DMS53 treated with DMSO at 0.1 percent for 48 hours (cell line): ENCODE measurements at regions not wholly inside any gene's neighbourhood (a gene's known extent, or its start where the extent isn't known, plus 50 kb on each side); places are given as distances from the start of the nearest gene placed in this dataset.

ENCODE experiments used
- DNase-seq: peaks from one replicate; lab custom pipeline; 2025; ENCODE audit not compliant: unreplicated experiment; lab: John Stamatoyannopoulos, UW

DNA sequence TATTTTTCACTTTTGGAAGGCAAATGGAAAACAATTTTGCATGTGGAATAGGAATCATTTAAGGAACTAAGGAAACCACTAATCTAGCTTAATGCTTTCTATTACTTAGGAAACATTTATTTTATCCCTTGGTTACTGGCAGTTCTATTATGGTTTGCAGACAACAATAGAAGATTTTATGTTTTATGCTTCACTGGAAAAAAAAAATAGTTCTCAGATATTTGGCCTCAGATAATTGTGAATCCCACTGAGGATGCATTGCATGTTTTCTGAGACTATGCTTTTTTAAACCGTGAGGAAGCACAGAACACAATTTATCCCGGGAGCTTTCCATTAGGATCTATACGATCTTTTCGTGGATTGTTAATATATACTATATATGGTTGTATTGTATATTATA lies 356.9 kb downstream of the CSNK1G3 start:
- DNase-seq = no peak

GRCh38 chr5:123868267-123868666 lies 356.3 kb downstream of the CSNK1G3 start:
- peak; percentile 11 for DNase-seq

DNA sequence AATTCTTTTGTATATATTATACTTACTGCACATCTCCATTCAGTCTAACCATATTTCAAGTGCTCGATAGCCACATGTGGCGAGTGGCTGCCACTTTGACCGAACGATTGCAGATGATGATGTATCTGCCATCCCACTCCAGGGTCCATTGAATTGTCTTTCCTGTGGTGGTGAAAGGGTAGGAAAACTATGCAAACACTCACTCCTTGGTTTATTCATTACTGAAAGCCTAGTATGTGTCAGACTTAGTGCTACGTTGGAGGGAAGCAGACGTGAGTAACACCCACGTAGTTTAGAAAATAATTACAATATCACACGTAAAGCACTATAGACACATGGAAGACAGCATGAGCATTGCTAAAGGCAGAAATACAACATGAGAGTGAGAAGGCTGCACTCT lies 353.7 kb downstream of the CSNK1G3 start:
- DNase-seq = no peak

DNA sequence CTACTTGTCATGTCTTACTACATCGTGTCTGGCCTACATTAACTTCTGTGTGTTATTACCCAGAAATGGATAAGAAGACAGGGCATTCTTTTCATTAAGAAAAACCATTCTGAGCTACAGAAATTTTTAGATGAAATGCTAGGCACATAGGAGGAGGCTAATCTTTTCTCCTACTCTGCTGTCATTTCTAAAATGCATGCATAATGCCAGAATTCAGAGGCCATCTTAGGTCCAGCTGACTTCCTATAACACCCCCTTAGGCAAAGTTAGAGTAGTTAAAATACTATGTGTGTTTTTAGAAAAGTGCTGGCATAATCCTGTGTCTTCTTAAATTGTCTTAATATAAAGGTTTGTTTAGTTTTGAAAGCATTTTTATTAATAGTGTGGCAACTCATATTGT lies 352.6 kb downstream of the CSNK1G3 start:
- DNase-seq = no peak

DNA sequence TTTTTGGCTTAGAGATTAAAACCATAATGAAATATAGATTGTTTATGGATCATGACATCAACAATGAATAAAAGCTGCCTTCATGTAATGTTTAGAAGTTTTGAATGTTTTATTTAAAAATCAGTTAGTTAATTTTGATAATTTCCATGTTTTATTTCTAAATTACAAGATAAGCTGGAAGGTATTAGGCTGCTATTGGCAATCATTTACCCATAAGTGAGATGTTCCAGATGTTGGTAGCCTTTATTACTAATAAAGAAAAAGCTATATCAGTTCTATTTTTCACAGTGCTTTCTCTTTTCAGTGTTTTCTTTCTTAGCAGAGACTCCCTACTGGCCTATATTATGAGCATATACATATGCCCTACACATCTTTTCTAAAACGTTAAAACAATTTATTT lies 347.0 kb downstream of the CSNK1G3 start:
- DNase-seq = no peak

DNA sequence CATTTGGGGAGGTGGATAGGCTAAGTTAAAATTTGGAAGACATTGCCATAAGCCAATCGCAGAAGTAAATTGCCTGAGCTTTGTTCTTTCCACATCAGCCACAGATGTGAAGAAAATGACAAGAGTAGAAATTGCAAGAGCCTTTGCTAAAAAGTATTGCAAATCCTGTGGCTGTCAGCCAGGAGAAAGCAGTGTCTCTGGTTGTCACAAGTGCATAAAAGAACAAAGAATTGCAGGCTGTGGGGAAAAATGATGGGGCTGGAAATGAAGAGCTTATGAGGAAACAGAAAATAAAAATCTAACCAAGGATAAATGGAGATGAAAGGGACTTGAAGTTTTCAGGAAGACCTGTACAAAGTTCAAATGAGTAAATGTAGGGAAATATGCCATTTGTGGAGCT lies 344.8 kb downstream of the CSNK1G3 start:
- DNase-seq = no peak

GRCh38 chr5:123855609-123856008 lies 343.6 kb downstream of the CSNK1G3 start:
- no peak for DNase-seq

DNA sequence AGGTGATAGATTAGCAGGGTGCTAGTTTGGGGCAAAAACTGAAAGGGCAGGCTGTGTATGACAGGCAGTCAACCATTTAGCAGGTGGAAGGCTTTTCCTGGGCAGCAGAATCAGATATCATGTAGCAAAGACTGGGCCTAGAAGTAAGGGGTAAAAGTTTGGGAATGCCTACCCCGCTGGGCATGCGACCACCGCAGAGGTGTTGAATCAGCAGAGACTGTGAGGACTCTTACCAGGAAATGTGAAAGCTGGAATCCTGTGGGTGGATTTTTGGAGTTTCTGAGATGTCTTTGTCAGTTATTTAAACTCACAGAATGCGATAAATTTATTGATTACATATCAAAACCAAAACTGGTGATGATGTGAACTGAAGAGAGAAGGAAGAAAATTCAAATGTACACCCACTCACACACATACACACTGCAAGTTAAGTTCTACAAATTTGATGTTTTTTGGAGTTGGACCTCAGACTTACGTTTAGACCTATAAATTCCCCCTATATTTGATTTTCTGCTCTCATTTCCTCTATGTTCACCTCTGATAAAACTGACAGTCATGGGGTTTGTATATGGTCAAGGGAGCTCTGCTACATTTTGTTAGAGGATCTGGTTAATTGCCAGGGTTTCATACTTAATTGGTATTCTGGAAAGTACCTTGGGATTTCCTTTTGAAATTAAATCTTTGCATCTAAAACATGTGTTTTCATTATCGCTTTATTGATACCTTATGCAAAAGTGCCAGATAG lies 333.6 kb downstream of the CSNK1G3 start:
- no peak for DNase-seq

DNA sequence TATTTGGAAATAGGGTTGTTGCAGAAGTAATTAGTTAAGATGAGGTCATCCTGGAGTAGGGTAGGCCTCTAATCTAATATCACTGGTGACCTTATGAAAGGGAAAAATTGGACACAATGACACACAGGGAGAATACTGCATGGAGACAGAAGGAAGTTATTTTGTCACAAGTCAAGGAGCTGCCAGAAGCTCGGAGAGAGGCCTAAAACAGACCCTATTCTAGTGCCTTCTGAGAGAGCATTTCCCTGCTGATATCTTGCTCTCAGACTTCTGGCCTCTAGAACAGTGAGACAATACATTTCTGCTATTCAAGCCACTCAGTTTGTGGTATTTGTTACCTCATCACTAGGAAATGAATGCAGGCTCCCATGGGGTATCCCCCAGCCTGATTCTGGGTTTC lies 332.9 kb downstream of the CSNK1G3 start:
- DNase-seq = no peak

GRCh38 chr5:123835421-123835820 lies 323.4 kb downstream of the CSNK1G3 start:
- no peak for DNase-seq

DNA sequence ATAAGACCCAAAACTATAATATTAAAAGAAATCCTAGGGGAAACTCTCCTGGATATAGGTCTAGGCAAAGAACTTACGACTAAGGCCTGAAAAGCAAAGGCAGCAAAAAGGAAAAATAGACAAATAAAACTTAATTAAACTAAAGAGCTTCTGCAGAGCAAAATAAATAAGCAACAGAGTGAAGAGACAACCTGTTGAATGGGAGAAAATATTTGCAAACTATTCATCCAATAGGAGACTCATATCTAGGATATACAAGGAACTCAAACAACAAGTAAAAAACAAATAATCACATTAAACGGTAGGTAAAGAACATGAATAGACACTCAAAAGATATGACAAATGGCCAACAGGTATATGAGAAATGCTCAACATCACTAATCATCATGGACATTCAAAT lies 318.6 kb downstream of the CSNK1G3 start:
- no peak for DNase-seq

DNA sequence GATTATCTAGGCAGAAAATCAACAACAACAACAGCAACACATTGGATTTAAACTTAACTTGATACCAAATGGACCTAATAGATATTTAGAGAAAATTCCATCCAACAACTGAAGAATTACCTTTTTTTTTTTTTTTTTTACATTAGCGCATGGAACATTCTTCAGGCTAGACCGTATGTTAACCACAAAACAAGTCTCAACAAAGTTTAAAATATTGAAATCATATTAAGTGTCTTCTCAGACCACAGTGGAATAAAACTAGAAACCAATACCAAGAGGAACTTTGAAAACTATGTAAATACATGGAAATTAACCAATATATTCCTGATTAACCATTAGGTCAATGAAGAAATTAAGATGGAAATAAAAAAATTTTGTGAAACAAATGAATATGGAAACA lies 315.8 kb downstream of the CSNK1G3 start:
- no peak for DNase-seq

DNA sequence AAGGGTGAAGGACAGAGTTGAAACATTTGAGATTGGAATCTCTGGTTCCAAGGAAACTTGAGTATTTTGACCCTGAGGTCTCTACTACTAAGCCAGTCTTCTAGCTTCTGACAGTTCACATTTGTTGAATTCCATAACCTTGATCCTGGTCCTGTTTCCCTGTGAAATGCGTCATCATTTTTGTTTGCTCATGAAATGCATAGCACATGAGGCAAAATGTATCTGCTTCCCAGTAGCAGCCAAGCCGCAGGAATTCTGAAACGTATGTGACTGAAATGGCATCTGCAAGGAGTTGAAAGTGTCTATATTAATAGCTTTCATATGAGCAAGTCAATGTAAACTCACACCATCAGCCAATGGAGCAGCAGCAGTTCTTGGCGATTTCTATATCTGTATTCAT lies 307.9 kb downstream of the CSNK1G3 start:
- peak; percentile 4 for DNase-seq

DNA sequence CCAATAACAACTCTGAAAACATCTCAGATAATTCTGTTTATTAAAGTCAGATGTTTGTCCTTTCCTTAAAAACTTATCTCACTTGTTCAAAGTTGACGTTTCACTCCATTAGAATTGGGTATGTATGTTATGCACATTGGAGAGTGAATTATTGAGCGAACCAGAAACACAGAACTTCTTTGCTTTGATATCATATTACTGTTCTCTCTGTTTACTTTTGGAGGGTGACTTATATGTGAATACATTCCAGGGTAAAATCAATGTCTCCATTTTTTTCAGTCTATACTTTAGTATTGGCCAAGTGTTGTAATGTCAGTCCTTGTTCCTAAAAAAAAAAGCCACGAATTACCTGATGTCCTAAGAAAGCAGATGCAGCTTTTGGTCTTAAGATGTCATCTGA lies 307.4 kb downstream of the CSNK1G3 start:
- no peak for DNase-seq

DNA sequence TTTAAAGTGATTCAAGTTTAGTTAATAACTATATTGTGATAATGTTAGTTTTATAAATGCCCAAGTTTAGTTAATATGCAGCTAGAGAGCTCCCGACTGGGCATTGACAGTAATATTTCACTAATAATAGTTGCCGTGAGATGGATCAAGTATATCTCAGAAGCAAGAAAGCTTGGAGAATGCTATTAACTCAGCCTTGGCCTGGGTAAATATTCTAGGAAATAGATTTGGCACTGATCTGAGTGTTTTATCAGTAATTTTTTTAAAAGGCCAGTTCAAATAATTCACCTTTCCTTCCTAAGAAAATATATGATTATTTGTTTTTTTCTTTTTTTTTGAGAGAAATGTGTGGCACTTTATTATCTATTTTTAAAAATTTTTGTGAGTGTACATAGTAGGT lies 305.3 kb downstream of the CSNK1G3 start:
- no peak for DNase-seq

DNA sequence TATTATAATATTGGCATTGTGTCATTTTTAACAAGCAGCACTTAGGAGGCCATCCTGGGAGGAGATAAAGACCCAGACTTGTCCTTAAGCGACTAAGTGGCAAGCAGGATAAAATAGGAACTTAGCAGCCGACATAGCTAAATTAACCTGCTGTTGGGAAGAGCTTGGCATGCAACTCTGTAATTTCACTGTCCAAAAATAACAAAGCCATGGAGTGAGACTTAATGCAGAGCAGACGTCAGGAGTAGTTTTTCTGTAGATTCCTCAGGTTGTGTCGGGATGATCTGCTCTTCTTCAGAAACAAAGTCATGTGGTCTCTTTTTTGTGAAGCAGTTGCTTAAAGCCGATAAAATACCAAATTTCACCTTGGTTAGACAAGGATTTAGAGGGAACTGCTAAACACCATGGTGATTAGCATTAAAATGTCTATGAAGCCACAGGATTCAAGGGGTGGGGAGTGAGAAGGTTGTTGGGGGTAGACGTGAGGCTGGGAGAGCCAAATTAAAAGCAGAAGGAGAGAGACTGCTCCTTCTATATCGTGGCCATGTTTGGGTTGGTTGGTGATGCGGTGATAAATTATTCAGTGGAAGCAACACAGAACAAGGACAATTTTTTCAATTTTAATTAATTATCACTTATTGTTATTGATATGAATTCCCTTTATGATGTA lies 303.0 kb downstream of the CSNK1G3 start:
- no peak for DNase-seq

GRCh38 chr5:123813937-123814624 lies 302.1 kb downstream of the CSNK1G3 start:
- DNase-seq = peak; percentile 70

DNA sequence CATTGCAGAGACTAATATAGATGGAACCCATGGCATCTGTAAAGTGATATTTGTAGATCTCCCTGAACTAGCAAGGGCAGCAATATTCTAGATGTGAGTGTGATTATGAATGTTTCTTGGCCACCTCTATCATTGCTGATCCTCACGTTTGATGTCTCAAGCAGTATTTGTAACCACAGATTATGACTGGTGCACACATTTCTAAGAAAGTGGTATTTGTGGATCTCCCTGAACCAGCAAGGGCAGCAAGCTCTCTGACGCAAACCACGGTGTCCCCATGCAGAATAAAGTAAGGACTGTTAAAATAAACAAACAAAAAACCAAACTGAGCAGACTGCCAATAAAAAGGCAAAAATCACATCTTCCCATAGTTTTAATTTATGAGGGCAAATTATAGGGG lies 301.3 kb downstream of the CSNK1G3 start:
- DNase-seq = no peak

DNA sequence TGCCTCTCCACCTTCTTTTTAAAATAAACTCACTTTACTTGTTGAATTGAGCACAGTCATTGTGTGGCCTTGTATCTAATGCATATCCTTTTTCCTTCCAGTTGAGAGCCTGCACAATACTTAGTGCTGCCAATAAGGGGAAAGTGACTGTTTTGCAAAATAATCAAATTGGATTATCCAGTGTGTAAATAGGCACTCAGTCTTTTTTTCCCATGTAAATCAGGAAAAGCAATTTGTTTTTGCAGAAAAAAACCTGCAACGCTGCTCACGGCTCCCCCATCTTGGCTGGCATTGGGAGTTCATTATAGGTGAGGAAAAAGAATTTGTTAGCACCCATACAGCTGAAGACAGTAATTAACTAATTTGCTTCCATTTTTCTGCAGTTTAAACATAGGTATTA lies 299.9 kb downstream of the CSNK1G3 start:
- DNase-seq = no peak

DNA sequence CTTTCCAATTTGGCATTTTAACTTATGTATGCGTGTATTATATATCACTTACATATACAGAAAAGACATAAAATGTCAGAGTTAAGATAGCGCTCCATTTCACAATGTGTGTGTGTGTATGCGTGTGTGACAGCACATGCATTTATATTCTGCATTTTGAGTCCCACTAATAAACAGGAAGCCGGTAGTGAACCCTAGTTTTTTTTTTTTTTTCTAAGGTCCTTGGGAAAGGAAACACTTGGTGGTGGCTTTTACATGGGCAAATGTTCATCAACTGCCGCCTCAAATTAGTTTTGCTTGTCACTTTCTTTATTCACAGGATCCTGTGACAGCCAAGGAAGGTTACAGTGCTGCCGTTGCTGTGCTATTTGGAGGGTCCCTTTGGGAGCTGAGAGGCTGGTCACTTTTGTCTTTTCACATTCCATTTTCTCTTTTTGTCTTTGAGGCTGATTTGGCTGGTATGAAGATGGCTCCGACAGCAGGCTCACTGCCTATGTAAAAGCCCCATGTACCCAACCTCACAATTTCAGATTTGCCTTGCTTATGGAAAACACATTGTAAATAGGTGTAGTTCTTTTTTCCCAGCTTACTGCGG lies 298.9 kb downstream of the CSNK1G3 start:
- DNase-seq = no peak

- no peak for DNase-seq
These were observed 298.3 kb downstream of the CSNK1G3 start for GRCh38 chr5:123810253-123810652.
